ENCODE measurements at regions not wholly inside any gene's neighbourhood (a gene's known extent, or its start where the extent isn't known, plus 50 kb on each side); places are given as distances from the start of the nearest gene placed in this dataset.
"Not testable (repeated sequence)": the region's sequence is repeated elsewhere in the genome, so short reads cannot be mapped to it uniquely, and the experiment has no call there.

GRCh38 chr16:18161224-18161623, 175.3 kb downstream of the NPIPA8 start:
- in situ Hi-C loops (cut with HindIII; ENCODE audit: low pct_unique_long_range_greater_than_20kb, low sequenced_read_pairs); DNase-seq (ENCODE audit: low read depth): not testable (repeated sequence)

GRCh38 chr16:18159185-18159584, 177.4 kb downstream of the NPIPA8 start:
- DNase-seq (ENCODE audit: low read depth); in situ Hi-C loops (cut with HindIII; ENCODE audit: low pct_unique_long_range_greater_than_20kb, low sequenced_read_pairs): not testable (repeated sequence)

GRCh38 chr16:18157854-18158253, 178.7 kb downstream of the NPIPA8 start:
- DNase-seq (ENCODE audit: low read depth); in situ Hi-C loops (cut with HindIII; ENCODE audit: low pct_unique_long_range_greater_than_20kb, low sequenced_read_pairs): not testable (repeated sequence)

GRCh38 chr16:18152832-18153231, 183.7 kb downstream of the NPIPA8 start:
- DNase-seq (ENCODE audit: low read depth); in situ Hi-C loops (cut with HindIII; ENCODE audit: low pct_unique_long_range_greater_than_20kb, low sequenced_read_pairs): not testable (repeated sequence)

DNA sequence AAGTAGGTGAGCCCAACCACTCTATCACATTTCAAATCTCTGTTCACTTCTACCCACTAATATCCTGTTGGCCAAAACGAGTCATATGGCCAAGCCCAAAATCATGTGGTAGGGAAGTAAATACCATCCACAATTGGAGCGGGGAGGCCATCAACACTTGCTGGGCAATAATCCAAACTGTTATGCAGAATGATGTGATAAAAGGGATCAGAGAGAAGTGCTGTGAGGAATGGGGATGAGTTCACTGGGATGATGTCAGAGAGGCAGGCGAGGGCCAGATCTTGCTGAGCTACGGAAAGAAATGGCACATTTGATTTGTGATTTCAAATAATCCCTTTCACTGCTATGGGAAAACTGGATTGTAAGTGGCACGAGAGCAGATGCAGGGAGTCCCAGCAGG, 188.4 kb downstream of the NPIPA8 start:
- in situ Hi-C loops (cut with HindIII; ENCODE audit: low pct_unique_long_range_greater_than_20kb, low sequenced_read_pairs); DNase-seq (ENCODE audit: low read depth): not testable (repeated sequence)

- DNase-seq (ENCODE audit: low read depth); in situ Hi-C loops (cut with HindIII; ENCODE audit: low pct_unique_long_range_greater_than_20kb, low sequenced_read_pairs): not testable (repeated sequence)
Observed at GRCh38 chr16:18146601-18147142, 189.9 kb downstream of the NPIPA8 start.

- in situ Hi-C loops (cut with HindIII; ENCODE audit: low pct_unique_long_range_greater_than_20kb, low sequenced_read_pairs); DNase-seq (ENCODE audit: low read depth): not testable (repeated sequence)
Observed at GRCh38 chr16:18142066-18142465, 194.5 kb downstream of the NPIPA8 start.

DNA sequence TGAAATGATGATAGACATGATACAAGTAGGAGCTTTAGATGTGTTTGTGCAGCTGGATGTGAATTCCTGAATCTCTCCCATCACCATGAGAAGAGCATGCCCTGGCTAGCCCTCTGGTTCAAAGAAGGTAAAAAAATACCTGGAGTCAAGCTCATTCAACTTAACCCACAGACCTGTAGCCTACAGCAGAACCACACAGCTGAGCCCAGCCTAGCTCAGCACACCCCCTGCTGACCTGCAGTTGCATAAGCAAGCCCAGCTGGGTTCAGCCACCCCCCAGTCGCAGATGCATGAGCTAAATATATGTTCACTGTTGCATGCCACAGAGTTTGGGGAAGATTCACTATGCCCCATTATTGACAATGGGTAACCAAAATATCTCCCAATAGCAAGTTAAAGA, 200.2 kb downstream of the NPIPA8 start:
- in situ Hi-C loops (cut with HindIII; ENCODE audit: low pct_unique_long_range_greater_than_20kb, low sequenced_read_pairs); DNase-seq (ENCODE audit: low read depth): not testable (repeated sequence)

DNA sequence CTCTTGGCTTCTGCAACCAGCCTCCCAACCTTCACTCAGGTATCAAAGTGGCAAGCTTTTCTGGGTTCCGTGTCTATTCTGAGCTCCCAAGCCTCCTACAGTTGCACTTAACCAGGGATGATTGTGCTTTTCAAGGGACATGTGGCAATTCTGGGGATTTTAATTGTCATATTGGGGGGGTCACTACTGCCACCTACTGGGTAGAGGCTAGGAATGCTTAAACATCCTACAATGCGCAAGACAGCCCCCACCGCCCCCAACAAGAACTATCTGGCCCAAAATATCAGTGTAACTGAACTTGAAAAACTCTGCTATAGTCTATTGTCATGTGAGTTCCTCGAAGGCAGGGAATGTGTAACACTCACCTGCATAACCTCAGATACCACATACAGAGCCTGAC, 201.5 kb downstream of the NPIPA8 start:
- in situ Hi-C loops (cut with HindIII; ENCODE audit: low pct_unique_long_range_greater_than_20kb, low sequenced_read_pairs); DNase-seq (ENCODE audit: low read depth): not testable (repeated sequence)

DNA sequence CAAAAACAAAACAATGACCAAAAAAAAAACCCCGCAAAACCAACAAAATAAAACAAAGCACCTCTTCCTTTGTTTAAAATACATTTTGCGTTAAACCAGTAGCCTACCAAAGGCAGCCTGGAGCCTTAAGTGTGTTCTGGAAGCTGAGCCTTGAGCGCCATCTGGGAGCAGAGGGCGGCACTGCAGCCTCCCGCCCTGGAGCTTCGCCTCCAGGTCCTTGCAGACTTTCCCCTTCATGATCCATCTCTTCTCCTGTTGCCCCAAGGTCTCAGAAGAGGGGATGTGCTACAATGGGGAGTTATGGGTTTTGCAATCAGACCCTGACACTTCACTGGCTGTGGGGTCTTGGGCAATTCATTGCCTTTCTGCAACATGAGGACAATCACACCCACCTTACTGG, 204.9 kb downstream of the NPIPA8 start:
- in situ Hi-C loops (cut with HindIII; ENCODE audit: low pct_unique_long_range_greater_than_20kb, low sequenced_read_pairs); DNase-seq (ENCODE audit: low read depth): not testable (repeated sequence)

GRCh38 chr16:18130478-18131120, 205.9 kb downstream of the NPIPA8 start:
- in situ Hi-C loops (cut with HindIII; ENCODE audit: low pct_unique_long_range_greater_than_20kb, low sequenced_read_pairs); DNase-seq (ENCODE audit: low read depth): not testable (repeated sequence)

DNA sequence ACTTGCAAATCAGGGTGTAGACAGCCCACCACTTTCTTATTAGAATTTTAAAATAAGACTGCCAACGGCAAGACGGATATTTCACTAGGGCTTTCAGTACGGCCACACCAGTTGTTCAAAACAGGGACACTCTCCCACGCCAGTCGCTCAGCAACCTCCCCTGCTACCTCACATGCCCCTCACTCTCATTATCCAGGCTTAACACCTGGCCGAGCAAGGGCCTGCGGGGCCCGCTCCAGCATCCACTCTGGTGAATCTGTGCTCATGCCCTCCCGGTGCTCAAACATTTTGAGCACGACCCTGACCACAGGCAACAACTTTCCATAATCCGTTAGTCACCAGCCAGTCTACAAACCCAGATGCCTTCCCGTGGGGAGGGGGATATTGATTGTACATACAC, 209.5 kb downstream of the NPIPA8 start:
- DNase-seq (ENCODE audit: low read depth); in situ Hi-C loops (cut with HindIII; ENCODE audit: low pct_unique_long_range_greater_than_20kb, low sequenced_read_pairs): not testable (repeated sequence)

DNA sequence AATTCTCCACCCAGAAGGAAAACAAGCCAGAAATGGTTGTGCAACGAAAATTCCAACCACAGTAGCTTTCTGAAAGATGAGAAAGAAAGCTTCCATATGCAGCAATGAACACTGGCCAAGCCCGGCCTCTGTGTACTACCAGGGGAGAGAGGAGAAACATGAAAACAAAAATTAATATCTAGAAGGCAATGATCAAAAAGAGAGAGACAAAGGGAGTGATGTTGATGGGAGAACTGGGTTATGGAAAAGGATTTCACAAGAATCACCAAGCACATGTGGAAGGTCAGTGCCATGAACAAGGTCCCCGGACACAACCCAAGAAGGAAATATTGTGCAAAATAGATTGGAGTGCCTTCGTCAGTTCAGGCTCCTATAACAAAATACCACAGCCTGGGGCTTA, 217.4 kb downstream of the NPIPA8 start:
- in situ Hi-C loops (cut with HindIII; ENCODE audit: low pct_unique_long_range_greater_than_20kb, low sequenced_read_pairs); DNase-seq (ENCODE audit: low read depth): not testable (repeated sequence)

GRCh38 chr16:18118684-18119083, 217.9 kb downstream of the NPIPA8 start:
- in situ Hi-C loops (cut with HindIII; ENCODE audit: low pct_unique_long_range_greater_than_20kb, low sequenced_read_pairs); DNase-seq (ENCODE audit: low read depth): not testable (repeated sequence)

DNA sequence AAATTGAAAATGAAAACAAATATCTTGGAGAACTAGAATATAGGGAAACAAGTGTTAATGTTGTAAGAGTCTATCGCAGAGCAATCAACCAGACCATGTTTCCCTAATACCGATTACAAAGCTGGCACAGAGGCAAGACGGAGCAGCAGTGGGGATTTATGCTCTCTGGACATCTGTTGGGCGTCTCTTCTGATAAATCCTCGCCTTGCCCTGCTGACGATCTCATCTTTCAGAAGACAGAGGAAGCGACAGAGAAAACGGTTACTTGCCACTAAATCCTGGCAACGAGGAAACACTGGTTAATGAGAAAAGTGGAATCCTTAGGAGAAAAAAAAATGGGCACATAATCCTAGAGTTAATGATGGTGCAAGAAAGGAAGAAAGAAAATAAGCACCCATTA, 218.5 kb downstream of the NPIPA8 start:
- DNase-seq (ENCODE audit: low read depth); in situ Hi-C loops (cut with HindIII; ENCODE audit: low pct_unique_long_range_greater_than_20kb, low sequenced_read_pairs): not testable (repeated sequence)

GRCh38 chr16:18104412-18104811, 232.1 kb downstream of the NPIPA8 start:
- DNase-seq (ENCODE audit: low read depth); in situ Hi-C loops (cut with HindIII; ENCODE audit: low pct_unique_long_range_greater_than_20kb, low sequenced_read_pairs): not testable (repeated sequence)

GRCh38 chr16:18101077-18101476, 235.5 kb downstream of the NPIPA8 start:
- DNase-seq (ENCODE audit: low read depth); in situ Hi-C loops (cut with HindIII; ENCODE audit: low pct_unique_long_range_greater_than_20kb, low sequenced_read_pairs): not testable (repeated sequence)

DNA sequence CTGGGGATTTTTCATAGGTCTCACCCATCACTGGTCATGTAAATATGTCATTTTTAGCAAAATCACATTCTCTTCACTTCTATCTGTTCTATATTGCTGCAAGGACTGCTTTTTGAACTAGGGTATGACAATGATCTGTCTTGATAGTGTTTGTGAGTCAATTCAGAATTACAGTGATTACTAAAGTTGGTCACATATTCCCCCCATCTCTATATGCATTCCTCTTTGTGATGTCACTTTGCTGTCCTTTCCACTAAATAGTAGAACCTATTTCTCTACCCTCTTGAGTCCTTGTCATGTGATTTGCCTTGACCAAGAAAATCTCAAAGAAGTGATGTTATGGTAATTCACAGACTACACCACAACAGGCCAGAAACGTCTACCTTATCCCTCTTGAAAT, 243.9 kb downstream of the NPIPA8 start:
- DNase-seq (ENCODE audit: low read depth); in situ Hi-C loops (cut with HindIII; ENCODE audit: low pct_unique_long_range_greater_than_20kb, low sequenced_read_pairs): not testable (repeated sequence)

DNA sequence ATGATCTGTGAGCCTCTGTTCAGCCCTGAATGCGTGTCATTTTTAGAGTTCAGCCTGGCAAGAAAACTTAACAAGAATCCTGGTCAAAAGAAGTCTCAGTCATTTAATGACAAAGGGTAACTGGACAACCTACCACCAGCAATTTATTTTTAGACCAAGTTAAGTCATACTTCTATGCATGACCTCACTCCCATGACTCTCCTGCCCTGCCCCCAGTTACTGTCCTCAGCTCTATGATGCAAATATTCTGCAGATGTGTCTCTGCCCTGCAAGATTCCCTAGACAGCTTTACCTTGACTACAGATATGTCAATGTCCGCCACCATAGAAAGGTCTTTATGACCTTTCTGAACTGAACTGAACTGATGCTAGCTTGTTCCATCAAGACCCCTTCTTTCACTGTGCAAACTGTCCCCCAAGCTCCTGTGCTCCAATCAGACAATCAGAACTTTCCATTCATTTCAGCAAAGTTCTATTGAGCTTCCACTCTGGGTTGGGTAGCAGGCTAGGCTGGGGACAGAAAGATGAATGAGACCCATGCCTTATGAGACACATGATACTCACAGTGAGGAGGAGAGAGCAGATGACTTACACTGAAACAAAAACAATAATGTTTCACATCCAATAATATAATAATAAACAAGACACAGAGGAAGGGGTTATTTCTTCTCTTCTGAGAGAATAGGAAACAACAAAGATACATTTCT, 255.7 kb downstream of the NPIPA8 start:
- in situ Hi-C loops (cut with HindIII; ENCODE audit: low pct_unique_long_range_greater_than_20kb, low sequenced_read_pairs); DNase-seq (ENCODE audit: low read depth): not testable (repeated sequence)

Data from Caki2 (cell line).